Astrocyte (in vitro differentiated cells and primary cell): ENCODE measurements at regions not wholly inside any gene's neighbourhood (a gene's known extent, or its start where the extent isn't known, plus 50 kb on each side); places are given as distances from the start of the nearest gene placed in this dataset.

Source experiments
- CTCF ChIP-seq: IDR thresholded peaks from 2 replicates; pipeline ENCODE4 v1.5.1; 2011; ENCODE audit warnings: low read depth, mild to moderate bottlenecking, inconsistent platforms, low read length, moderate library complexity; ENCODE audit not compliant: insufficient read depth
- EZH2 ChIP-seq: IDR thresholded peaks from 2 replicates; pipeline ENCODE4 v1.6.1; 2012; ENCODE audit warnings: mild to moderate bottlenecking, low read length, inconsistent platforms; ENCODE audit not compliant: insufficient read depth

- TF ChIP-seq CTCF (no peak), EZH2 (no peak)
Observed at GRCh38 chr1:5738911-5739462, 253.2 kb downstream of the NPHP4 start.
